HS-5 (cell line): ENCODE measurements at regions not wholly inside any gene's neighbourhood (a gene's known extent, or its start where the extent isn't known, plus 50 kb on each side); places are given as distances from the start of the nearest gene placed in this dataset.

Experiments
- DNase-seq: peaks from one replicate; pipeline ENCODE4 v3.0.0-alpha.2; 2012; ENCODE audit warnings: low read depth

- no peak for DNase-seq
These were observed 887.1 kb upstream of the GHITM start for GRCh38 chr10:83252169-83252568.

GRCh38 chr10:83252596-83252995 is 886.7 kb upstream of the GHITM start:
- no peak for DNase-seq

GRCh38 chr10:83253011-83253671 is 886.2 kb upstream of the GHITM start:
- DNase-seq: no peak

- DNase-seq: no peak
These were observed 884.6 kb upstream of the GHITM start for GRCh38 chr10:83254698-83255097.

GRCh38 chr10:83262434-83262833 is 876.9 kb upstream of the GHITM start:
- DNase-seq: no peak

GRCh38 chr10:83272666-83273434 is 866.5 kb upstream of the GHITM start:
- no peak for DNase-seq

- no peak for DNase-seq
These were observed 865.2 kb upstream of the GHITM start for GRCh38 chr10:83274088-83274487.

- no peak for DNase-seq
These were observed 862.3 kb upstream of the GHITM start for GRCh38 chr10:83276971-83277370.

GRCh38 chr10:83283151-83283550 is 856.2 kb upstream of the GHITM start:
- no peak for DNase-seq

- DNase-seq: no peak
These were observed 851.9 kb upstream of the GHITM start for GRCh38 chr10:83287374-83287773.

- DNase-seq: no peak
These were observed 849.9 kb upstream of the GHITM start for GRCh38 chr10:83289373-83289772.

GRCh38 chr10:83289948-83290347 is 849.4 kb upstream of the GHITM start:
- no peak for DNase-seq

- DNase-seq: no peak
These were observed 837.6 kb upstream of the GHITM start for GRCh38 chr10:83301732-83302131.

- no peak for DNase-seq
These were observed 836.7 kb upstream of the GHITM start for GRCh38 chr10:83302623-83303022.

GRCh38 chr10:83310688-83311087 is 828.6 kb upstream of the GHITM start:
- DNase-seq: no peak

GRCh38 chr10:83312570-83312969 is 826.7 kb upstream of the GHITM start:
- DNase-seq: no peak

- no peak for DNase-seq
These were observed 806.6 kb upstream of the GHITM start for GRCh38 chr10:83332690-83333089.

- DNase-seq: no peak
These were observed 805.7 kb upstream of the GHITM start for GRCh38 chr10:83333566-83333965.

- no peak for DNase-seq
These were observed 795.6 kb upstream of the GHITM start for GRCh38 chr10:83343676-83344075.

GRCh38 chr10:83346266-83346910 is 792.9 kb upstream of the GHITM start:
- no peak for DNase-seq

- no peak for DNase-seq
These were observed 786.7 kb upstream of the GHITM start for GRCh38 chr10:83352588-83352987.

GRCh38 chr10:83354456-83354855 is 784.9 kb upstream of the GHITM start:
- no peak for DNase-seq

- DNase-seq: no peak
These were observed 782.3 kb upstream of the GHITM start for GRCh38 chr10:83357004-83357403.
